ENCODE measurements at regions not wholly inside any gene's neighbourhood (a gene's known extent, or its start where the extent isn't known, plus 50 kb on each side); places are given as distances from the start of the nearest gene placed in this dataset.

DNA sequence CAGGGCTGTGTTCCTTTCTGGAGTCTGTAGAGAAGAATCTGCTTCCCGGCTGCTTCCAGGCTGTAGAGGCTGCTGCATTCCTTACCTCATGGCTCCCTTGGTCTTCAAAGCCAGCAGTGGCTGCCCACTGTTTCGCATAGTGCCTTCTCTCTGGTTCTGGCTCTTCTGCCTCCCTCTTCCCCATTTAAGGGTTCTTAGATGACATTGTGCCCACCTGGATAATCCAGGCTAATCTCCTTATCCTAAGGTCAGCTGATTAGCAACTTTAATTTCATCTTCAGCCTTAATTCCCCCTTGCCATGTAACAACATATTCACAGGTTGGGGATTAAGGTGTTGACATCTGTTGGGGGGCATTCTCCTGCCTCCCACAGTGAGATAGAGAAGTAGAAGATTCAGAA lies 208.6 kb upstream of the TMTC1 start:
- Histone ChIP-seq H3K79me1 (ENCODE audit: low read depth in 1 of 2, low read length in 2 of 2) (no peaks in the 10 kb centered on the region), H3K36me3 (ENCODE audit: control insufficient read depth, insufficient read depth, low read length) (no peaks in the 10 kb centered on the region), H4K20me1 (ENCODE audit: insufficient read depth, low read length) (no peaks in the 10 kb centered on the region), H2BK15ac (ENCODE audit: low read depth, low read length) (no peak overlapping the region), H2BK5ac (ENCODE audit: low read depth, low read length, poor library complexity, severe bottlenecking) (no peak overlapping the region), H3K18ac (ENCODE audit: low read depth, low read length) (no peak overlapping the region), H3K4ac (ENCODE audit: low read depth, low read length) (no peak overlapping the region), H3K4me3 (ENCODE audit: insufficient read depth, low read depth, low read length) (no peak overlapping the region), H3K27ac (ENCODE audit: insufficient read depth, low read length) (no peak overlapping the region), H4K91ac (ENCODE audit: insufficient read depth, low read depth, low read length) (no peak overlapping the region), H3K14ac (replicated peaks; ENCODE audit: low read depth, low read length) (no peak overlapping the region), H2AK9ac (replicated peaks; ENCODE audit: low read depth, low read length, poor library complexity) (no peak overlapping the region), H3K56ac (ENCODE audit: extremely low read depth, insufficient read depth, low read length) (no peak overlapping the region), H3K23ac (ENCODE audit: low read depth, low read length) (no peak overlapping the region), H4K8ac (ENCODE audit: low read depth in 2 of 2, low read length in 2 of 2) (no peak overlapping the region), H3K4me2 (ENCODE audit: low read depth, low read length) (no peak overlapping the region), H3K9me3 (ENCODE audit: control insufficient read depth, insufficient read depth, low read length) (no peaks in the 10 kb centered on the region; the same call in 1 of the 2 replicates), H2AFZ (replicated peaks; ENCODE audit: low read length, poor library complexity) (no peak overlapping the region), H4K5ac (ENCODE audit: low read depth, low read length) (no peak overlapping the region; the same call in 1 of the 2 replicates), H2AK5ac (ENCODE audit: low read depth, low read length) (no peak overlapping the region), H3K9me1 (ENCODE audit: insufficient read depth, low read length) (no peaks in the 10 kb centered on the region), H3K4me1 (ENCODE audit: control insufficient read depth, insufficient read depth, low read length) (no peaks in the 10 kb centered on the region), H3K9ac (ENCODE audit: low read depth, low read length) (no peak overlapping the region), H2BK120ac (ENCODE audit: low read depth, low read length) (no peak overlapping the region), H2BK20ac (ENCODE audit: low read depth, low read length) (no peak overlapping the region), H3K27me3 (ENCODE audit: control insufficient read depth, insufficient read depth, low read length) (peaks cover 2% of the 10 kb centered on the region; the same call in 1 of the 2 replicates)
- ChIA-PET CTCF (no interaction called here), POLR2A (ENCODE audit: unreplicated experiment) (no interaction called here)
- no peak for ATAC-seq (ENCODE audit: low read depth)
- in situ Hi-C loops (cut with MboI; ENCODE audit: low sequenced_read_pairs) = no loop called here
- no TSS peak for BruUV-seq (replicated peaks)
- dilution Hi-C loops (cut with HindIII; ENCODE audit: low sequenced_read_pairs, unreplicated experiment) = no loop called here
- TF ChIP-seq MAZ (IDR thresholded peaks at IDR 0.05; ENCODE audit: borderline replicate concordance, low read depth, low read length) (no peak), CEBPB (IDR thresholded peaks at IDR 0.05; ENCODE audit: low read depth, low read length) (no peak), RAD21 (IDR thresholded peaks at IDR 0.05; ENCODE audit: low read length) (no peak), MAFK (IDR thresholded peaks at IDR 0.05; ENCODE audit: low read depth, low read length) (no peak), FOS (IDR thresholded peaks at IDR 0.05; ENCODE audit: low read depth, low read length) (no peak), SMC3 (IDR thresholded peaks at IDR 0.05; ENCODE audit: low read depth, low read length) (no peak), NFE2L2 (IDR thresholded peaks at IDR 0.05; ENCODE audit: low read depth, low read length) (no peak), CHD1 (IDR thresholded peaks at IDR 0.05; ENCODE audit: low read depth, low read length) (no peak), BHLHE40 (IDR thresholded peaks at IDR 0.05; ENCODE audit: low read depth, low read length) (no peak), POLR2A (IDR thresholded peaks at IDR 0.05; ENCODE audit: low read depth, low read length) (no peak), RCOR1 (IDR thresholded peaks at IDR 0.05; ENCODE audit: insufficient replicate concordance, low read length) (no peak), MXI1 (IDR thresholded peaks at IDR 0.05; ENCODE audit: borderline replicate concordance, low read depth, low read length) (no peak), RFX5 (IDR thresholded peaks at IDR 0.05; ENCODE audit: low read depth, low read length) (no peak)
- TF ChIP-seq, protein P1, sequence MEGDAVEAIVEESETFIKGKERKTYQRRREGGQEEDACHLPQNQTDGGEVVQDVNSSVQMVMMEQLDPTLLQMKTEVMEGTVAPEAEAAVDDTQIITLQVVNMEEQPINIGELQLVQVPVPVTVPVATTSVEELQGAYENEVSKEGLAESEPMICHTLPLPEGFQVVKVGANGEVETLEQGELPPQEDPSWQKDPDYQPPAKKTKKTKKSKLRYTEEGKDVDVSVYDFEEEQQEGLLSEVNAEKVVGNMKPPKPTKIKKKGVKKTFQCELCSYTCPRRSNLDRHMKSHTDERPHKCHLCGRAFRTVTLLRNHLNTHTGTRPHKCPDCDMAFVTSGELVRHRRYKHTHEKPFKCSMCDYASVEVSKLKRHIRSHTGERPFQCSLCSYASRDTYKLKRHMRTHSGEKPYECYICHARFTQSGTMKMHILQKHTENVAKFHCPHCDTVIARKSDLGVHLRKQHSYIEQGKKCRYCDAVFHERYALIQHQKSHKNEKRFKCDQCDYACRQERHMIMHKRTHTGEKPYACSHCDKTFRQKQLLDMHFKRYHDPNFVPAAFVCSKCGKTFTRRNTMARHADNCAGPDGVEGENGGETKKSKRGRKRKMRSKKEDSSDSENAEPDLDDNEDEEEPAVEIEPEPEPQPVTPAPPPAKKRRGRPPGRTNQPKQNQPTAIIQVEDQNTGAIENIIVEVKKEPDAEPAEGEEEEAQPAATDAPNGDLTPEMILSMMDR (conservative IDR thresholded peaks at IDR 0.05; ENCODE audit: low read depth, low read length) = no peak
- TF ChIP-seq, protein P2, sequence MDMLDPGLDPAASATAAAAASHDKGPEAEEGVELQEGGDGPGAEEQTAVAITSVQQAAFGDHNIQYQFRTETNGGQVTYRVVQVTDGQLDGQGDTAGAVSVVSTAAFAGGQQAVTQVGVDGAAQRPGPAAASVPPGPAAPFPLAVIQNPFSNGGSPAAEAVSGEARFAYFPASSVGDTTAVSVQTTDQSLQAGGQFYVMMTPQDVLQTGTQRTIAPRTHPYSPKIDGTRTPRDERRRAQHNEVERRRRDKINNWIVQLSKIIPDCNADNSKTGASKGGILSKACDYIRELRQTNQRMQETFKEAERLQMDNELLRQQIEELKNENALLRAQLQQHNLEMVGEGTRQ (IDR thresholded peaks at IDR 0.05; ENCODE audit: low read depth, low read length) = no peak
- TF ChIP-seq, protein P3, sequence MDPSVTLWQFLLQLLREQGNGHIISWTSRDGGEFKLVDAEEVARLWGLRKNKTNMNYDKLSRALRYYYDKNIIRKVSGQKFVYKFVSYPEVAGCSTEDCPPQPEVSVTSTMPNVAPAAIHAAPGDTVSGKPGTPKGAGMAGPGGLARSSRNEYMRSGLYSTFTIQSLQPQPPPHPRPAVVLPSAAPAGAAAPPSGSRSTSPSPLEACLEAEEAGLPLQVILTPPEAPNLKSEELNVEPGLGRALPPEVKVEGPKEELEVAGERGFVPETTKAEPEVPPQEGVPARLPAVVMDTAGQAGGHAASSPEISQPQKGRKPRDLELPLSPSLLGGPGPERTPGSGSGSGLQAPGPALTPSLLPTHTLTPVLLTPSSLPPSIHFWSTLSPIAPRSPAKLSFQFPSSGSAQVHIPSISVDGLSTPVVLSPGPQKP (IDR thresholded peaks at IDR 0.05; ENCODE audit: borderline replicate concordance, low read depth, low read length) = no peak
- WGBS, 2 experiments (ENCODE audit: extremely low coverage in 2 of 2, insufficient read length in 1 of 2) = 92% methylated on average over 2 of the region's 2 CpGs; no CpG with 5 or more reads in 1 of the 2 experiments
- intact Hi-C loops (cut with micrococcal nuclease) = no loop called here
- no peak for DNase-seq
